ENCODE measurements at regions not wholly inside any gene's neighbourhood (a gene's known extent, or its start where the extent isn't known, plus 50 kb on each side); places are given as distances from the start of the nearest gene placed in this dataset.

- no peak for TF ChIP-seq POLR2A (IDR thresholded peaks at IDR 0.05; ENCODE audit: low read length)
- no peak for TF ChIP-seq GATA1 (IDR thresholded peaks at IDR 0.05; ENCODE audit: low read depth, low read length)
- no peak for DNase-seq
These were observed 110.1 kb downstream of the SMIM20 start for GRCh38 chr4:26024079-26024478.

GRCh38 chr4:26028133-26028792, 114.2 kb downstream of the SMIM20 start:
- no peak for DNase-seq
- TF ChIP-seq POLR2A (IDR thresholded peaks at IDR 0.05; ENCODE audit: low read length), result no peak

DNA sequence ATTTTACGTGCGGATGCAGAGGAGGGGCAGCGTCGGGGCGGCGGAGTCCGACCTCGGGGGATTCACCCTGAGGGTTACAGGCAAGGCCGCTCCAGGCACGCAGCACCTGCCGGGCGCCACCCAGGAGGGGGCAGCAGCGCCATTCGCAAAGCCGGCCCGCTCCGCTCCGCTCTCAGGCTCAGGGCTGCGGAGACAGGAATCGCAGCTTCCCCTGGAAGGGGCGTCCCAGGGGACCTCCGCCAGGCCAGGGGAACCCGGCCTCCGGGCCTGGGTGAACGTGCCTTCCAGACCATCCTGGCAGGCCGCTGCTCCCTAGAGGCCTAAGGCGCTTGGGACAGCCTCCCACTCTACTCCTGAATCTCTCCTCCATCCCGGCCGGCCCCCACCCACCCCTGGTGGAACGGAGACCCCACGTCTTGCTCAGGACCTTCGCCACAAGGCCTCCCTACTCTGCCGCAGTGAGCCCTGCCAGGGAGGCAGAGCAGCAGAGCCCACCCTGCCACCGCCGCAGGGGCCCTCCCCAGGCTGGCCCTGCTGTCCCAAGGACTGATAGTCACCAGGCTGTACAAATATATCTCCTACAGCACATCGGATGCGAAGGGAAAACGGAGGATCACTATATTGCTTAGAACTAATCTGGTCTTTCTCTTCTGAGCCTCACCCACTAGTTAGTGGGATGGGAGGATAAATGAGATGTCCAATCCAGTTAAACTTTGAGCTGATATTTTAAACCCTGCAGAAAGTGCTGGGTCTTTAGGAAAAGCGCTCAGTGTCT, 115.0 kb downstream of the SMIM20 start:
- DNase-seq, result peak in 1 of 2 experiments; percentile 21
- no peak for TF ChIP-seq GATA1 (IDR thresholded peaks at IDR 0.05; ENCODE audit: low read depth, low read length)
- no peak for TF ChIP-seq POLR2A (IDR thresholded peaks at IDR 0.05; ENCODE audit: low read length)

DNA sequence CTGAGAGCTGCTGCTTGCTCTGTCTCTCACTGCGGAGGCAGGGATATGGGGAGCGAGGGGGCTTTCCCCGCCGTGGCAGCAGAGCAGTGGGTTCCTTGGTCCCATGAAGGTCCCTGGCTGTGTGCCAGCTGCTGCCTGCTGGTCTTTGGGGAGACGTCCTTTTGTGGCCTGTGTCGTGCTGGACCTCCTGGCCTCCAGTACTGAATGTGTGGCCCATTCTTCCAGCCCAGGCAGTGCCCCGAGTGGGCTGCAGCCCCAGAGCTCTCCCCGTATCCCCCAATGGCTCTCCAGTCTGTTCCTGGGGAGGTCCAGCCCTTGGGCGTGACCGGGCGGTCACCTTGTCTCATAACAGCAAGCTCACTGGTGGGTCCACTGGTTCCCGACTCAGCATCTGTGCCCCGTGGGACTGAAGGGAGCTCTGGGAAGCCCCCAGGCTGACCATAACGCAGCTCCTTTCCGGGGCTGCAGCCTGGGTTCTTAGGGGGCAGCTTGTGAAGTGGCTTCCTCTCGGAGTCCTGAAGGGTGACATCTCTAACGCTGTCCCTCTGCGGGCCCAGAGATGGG, 115.6 kb downstream of the SMIM20 start:
- DNase-seq, result no peak

DNA sequence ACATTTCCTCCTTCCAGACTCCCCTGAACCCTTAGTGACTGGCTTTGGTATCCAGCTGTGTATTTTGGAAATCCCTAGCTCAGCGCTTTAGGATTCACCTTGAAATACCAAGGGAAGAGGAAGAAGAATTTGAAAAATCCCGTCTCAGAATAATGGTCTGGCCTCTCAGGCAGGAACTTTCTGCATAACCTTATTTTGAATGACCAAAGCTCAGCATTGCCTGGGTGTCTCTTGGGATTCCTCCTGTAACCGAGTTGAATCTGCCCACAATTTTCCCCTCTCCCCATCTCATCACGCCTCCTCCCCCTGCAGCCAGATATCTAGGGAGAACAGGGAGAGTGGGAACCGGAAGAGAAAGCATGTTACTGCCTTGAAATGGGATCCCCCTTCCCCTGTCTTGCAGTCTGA, 116.2 kb downstream of the SMIM20 start:
- TF ChIP-seq POLR2A (IDR thresholded peaks at IDR 0.05; ENCODE audit: low read length), result no peak
- TF ChIP-seq GATA1 (IDR thresholded peaks at IDR 0.05; ENCODE audit: low read depth, low read length), result no peak
- no peak for DNase-seq

More for the DNA sequence above, 115.6 kb downstream of the SMIM20 start:
- no peak for TF ChIP-seq GATA1 (IDR thresholded peaks at IDR 0.05; ENCODE audit: low read depth, low read length)
- no peak for TF ChIP-seq POLR2A (IDR thresholded peaks at IDR 0.05; ENCODE audit: low read length)

GRCh38 chr4:26030780-26031179, 116.8 kb downstream of the SMIM20 start:
- no peak for TF ChIP-seq POLR2A (IDR thresholded peaks at IDR 0.05; ENCODE audit: low read length)
- TF ChIP-seq GATA1 (IDR thresholded peaks at IDR 0.05; ENCODE audit: low read depth, low read length), result no peak
- DNase-seq, result no peak

- TF ChIP-seq POLR2A (IDR thresholded peaks at IDR 0.05; ENCODE audit: low read length) (no peak), GATA1 (IDR thresholded peaks at IDR 0.05; ENCODE audit: low read depth, low read length) (no peak)
- DNase-seq, result no peak
These were observed 117.7 kb downstream of the SMIM20 start for GRCh38 chr4:26031704-26032103.

DNA sequence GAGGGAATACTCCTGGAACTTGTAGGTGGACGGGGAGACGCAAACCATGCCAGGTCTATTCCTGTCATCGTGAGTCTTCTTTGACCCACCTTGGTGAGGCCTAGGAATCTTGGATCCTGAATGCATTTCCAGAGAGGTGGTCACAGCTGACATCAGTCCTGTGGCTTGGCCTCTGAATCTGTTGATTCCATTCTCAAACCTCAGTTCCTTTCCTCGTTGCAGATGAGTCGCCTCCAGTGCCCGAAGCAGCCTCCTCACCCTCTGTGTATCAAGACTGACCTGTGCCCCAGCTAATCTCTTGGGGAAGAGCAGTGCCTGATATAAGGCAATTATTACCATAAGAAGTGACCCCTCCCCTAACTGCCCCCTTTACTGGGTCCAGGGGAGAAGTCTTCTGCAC, 118.1 kb downstream of the SMIM20 start:
- TF ChIP-seq GATA1 (IDR thresholded peaks at IDR 0.05; ENCODE audit: low read depth, low read length) (no peak), POLR2A (IDR thresholded peaks at IDR 0.05; ENCODE audit: low read length) (no peak)
- DNase-seq, result no peak

DNA sequence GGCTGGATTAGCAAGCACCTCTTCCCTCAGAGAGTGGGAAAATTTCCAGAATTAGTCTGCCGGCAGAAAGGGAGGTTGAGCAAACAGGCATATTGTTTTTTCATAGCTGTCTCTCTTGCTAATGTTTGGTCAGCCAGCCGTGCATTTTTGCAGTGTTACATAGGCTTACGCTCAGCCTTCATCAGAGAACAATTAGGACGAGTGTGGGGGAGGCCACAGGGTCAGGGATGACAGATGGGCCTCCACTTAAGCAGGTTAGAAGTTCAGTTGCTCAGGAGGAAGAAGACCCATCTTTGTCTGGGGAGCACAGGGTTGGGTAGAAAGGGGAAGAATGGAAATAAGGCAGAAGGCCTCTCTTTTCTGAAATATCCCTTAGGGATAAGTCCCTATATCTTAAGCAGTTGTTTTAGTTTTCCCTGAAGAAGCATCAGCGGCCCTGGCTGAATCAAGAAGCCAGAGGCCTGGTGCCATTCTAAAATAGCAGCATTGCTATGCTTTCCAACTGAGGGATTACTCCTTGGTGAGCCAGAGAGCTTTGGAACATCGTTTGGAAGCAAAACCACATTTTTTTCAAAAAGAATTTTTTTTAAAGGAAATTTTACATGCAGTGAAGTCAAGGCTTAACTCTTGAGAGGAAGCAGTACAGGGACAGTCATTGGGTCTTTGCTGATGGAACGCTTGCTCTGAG, 118.8 kb downstream of the SMIM20 start:
- TF ChIP-seq GATA1 (IDR thresholded peaks at IDR 0.05; ENCODE audit: low read depth, low read length) (no peak), POLR2A (IDR thresholded peaks at IDR 0.05; ENCODE audit: low read length) (no peak)
- DNase-seq, result no peak

- TF ChIP-seq POLR2A (IDR thresholded peaks at IDR 0.05; ENCODE audit: low read length) (no peak), GATA1 (IDR thresholded peaks at IDR 0.05; ENCODE audit: low read depth, low read length) (no peak)
These were observed 119.4 kb downstream of the SMIM20 start for GRCh38 chr4:26033389-26033788.

DNA sequence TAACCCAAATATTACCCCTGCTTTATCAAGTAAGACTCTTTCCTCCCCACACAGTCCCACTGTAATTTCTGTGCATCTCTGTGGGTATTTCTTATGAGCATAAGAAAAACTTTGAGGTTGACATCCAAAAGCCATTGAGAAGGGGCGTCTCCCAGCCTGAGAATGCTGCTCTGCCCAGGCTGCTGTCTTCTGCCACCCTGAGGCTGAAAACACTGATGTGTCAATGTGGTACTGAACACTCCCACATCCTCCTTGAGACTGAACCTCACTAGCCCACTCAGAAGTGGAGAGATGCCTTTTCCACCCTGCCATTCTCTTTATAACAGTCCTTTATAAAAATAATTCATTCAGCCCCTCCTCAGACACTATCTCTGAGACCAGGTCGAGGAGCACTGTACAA, 120.8 kb downstream of the SMIM20 start:
- no peak for TF ChIP-seq POLR2A (IDR thresholded peaks at IDR 0.05; ENCODE audit: low read length)
- TF ChIP-seq GATA1 (IDR thresholded peaks at IDR 0.05; ENCODE audit: low read depth, low read length), result no peak
- no peak for DNase-seq

More at GRCh38 chr4:26033389-26033788, 119.4 kb downstream of the SMIM20 start:
- DNase-seq, result no peak

- TF ChIP-seq GATA1 (IDR thresholded peaks at IDR 0.05; ENCODE audit: low read depth, low read length) (no peak), POLR2A (IDR thresholded peaks at IDR 0.05; ENCODE audit: low read length) (no peak)
- no peak for DNase-seq
These were observed 121.9 kb downstream of the SMIM20 start for GRCh38 chr4:26035921-26036320.

GRCh38 chr4:26039639-26040359, 125.8 kb downstream of the SMIM20 start:
- no peak for DNase-seq
- TF ChIP-seq GATA1 (IDR thresholded peaks at IDR 0.05; ENCODE audit: low read depth, low read length) (no peak), POLR2A (IDR thresholded peaks at IDR 0.05; ENCODE audit: low read length) (no peak)

Data from erythroblast (primary cell).